CD4-positive, alpha-beta T cell (primary cell): ENCODE measurements at regions not wholly inside any gene's neighbourhood (a gene's known extent, or its start where the extent isn't known, plus 50 kb on each side); places are given as distances from the start of the nearest gene placed in this dataset.

Experiments used
- ATAC-seq: fragments of 200-7000 bp; cut with Tn5 transposase; one replicate; pipeline ENCODE4 v1.10.0; 2022; ENCODE audit warnings: mild to moderate bottlenecking; ENCODE audit not compliant: poor library complexity
- CTCF ChIA-PET: fragments of 350-600 bp; sonication (Branson Sonifier 250); formaldehyde crosslinking; loops from one replicate; lab custom pipeline; 2021; ENCODE audit warnings: antibody characterized with exemption, inconsistent platforms; lab: Charles Lee
- POLR2A ChIA-PET: fragments of 350-600 bp; sonication (Branson Sonifier 250); formaldehyde crosslinking; loops from one replicate; lab custom pipeline; 2021; ENCODE audit warnings: antibody characterized with exemption, inconsistent platforms; lab: Charles Lee
- DNase-seq, 14 experiments: peaks; one replicate each; pipeline ENCODE4 v3.0.0-alpha.2; 2013 to 2020; ENCODE audit warnings: mixed read lengths in 2 of 14
- H3K27ac ChIP-seq, 2 donors: one replicate each; pipeline versions ENCODE4 v1.5.1 to v1.7.0; 2013; ENCODE audit warnings: low read length in 2 of 2, low read depth in 1 of 2, mild to moderate bottlenecking in 1 of 2
- H3K27me3 ChIP-seq, 2 experiments: 1 replicate in 1 of 2; 2 replicates in 1 of 2; pipeline versions ENCODE4 v1.6.1 to v1.7.0; 2013; ENCODE audit warnings: low read length in 2 of 2, control low read depth in 1 of 2, mild to moderate bottlenecking in 1 of 2, moderate library complexity in 1 of 2; ENCODE audit not compliant: insufficient read depth in 2 of 2, control insufficient read depth in 1 of 2
- H3K36me3 ChIP-seq: one replicate; pipeline ENCODE4 v1.6.1; 2013; ENCODE audit warnings: low read length, control low read depth; ENCODE audit not compliant: insufficient read depth
- H3K4me1 ChIP-seq: one replicate; pipeline ENCODE4 v1.6.1; 2013; ENCODE audit warnings: low read length, control low read depth; ENCODE audit not compliant: insufficient read depth
- H3K4me3 ChIP-seq: one replicate; pipeline ENCODE4 v1.5.1; 2013; ENCODE audit warnings: mild to moderate bottlenecking, low read length, moderate library complexity
- H3K9me3 ChIP-seq, 2 experiments: 1 replicate in 1 of 2; 2 replicates in 1 of 2; pipeline versions ENCODE4 v1.6.1 to v1.7.0; 2013; ENCODE audit warnings: low read length in 2 of 2, mild to moderate bottlenecking in 2 of 2, control low read depth in 1 of 2, moderate library complexity in 1 of 2; ENCODE audit not compliant: control insufficient read depth in 1 of 2, insufficient read depth in 1 of 2
- H3K27ac Mint-ChIP-seq: one replicate; pipeline ENCODE4 v1.8.0; 2020; ENCODE audit warnings: mixed read lengths
- H3K27me3 Mint-ChIP-seq: one replicate; pipeline ENCODE4 v1.8.0; 2021; ENCODE audit warnings: mixed read lengths
- H3K36me3 Mint-ChIP-seq: one replicate; pipeline ENCODE4 v1.8.0; 2021; ENCODE audit warnings: low read depth, mixed read lengths
- H3K4me1 Mint-ChIP-seq: one replicate; pipeline ENCODE4 v1.8.0; 2021; ENCODE audit warnings: low read depth, mixed read lengths
- H3K4me3 Mint-ChIP-seq: one replicate; pipeline ENCODE4 v1.8.0; 2020; ENCODE audit warnings: mild to moderate bottlenecking, mixed read lengths
- H3K9me3 Mint-ChIP-seq: one replicate; pipeline ENCODE4 v1.8.0; 2020; ENCODE audit warnings: mixed read lengths
- intact Hi-C, 2 experiments: fragments of 100-400 bp; cut with DNase I in 1 of 2; cut with micrococcal nuclease in 1 of 2; formaldehyde crosslinking; loops; one replicate each; pipeline versions ENCODE4 v1.15.1 to v1.9.0; 2023 to 2025; cut with DNase I, micrococcal nuclease
- TF ChIP-seq, protein P1 (sequence below): fragments of 200-600 bp; IDR thresholded peaks from one replicate; pipeline ENCODE4 v1.8.0; 2022; ENCODE audit warnings: antibody characterized with exemption, mild to moderate bottlenecking

DNA sequence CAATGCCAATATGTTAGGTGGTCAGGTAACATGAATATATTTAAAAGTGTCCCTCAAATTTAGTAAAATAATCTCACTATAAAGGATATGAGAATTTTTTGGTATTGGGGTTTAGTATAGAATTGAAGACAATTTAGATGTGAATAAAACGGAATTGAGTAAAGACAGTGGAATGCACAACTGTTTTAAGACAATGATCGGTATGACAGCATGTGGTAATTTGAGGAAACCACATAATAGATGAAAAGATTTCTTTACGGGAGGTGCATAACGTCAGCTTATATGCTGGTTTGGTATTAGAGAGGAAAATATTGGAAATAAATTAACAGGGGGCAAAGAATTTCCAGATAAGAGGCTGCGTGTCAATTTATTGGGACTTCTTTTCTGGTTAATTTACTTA, 1043.2 kb downstream of the CDH18 start:
- no peaks in the 10 kb centered on the region for H3K27me3 ChIP-seq
- H3K9me3 ChIP-seq, result peaks cover 0 to 7% of the 10 kb centered on the region in 2 experiments
- Mint-ChIP-seq H3K9me3 (peaks cover 5% of the 10 kb centered on the region), H3K4me1 (no peaks in the 10 kb centered on the region), H3K36me3 (no peaks in the 10 kb centered on the region), H3K4me3 (no peak overlapping the region), H3K27me3 (no peaks in the 10 kb centered on the region), H3K27ac (no peak overlapping the region)
- no peaks in the 10 kb centered on the region for H3K4me1 ChIP-seq
- intact Hi-C loops, result no loop called here
- no peak overlapping the region for H3K4me3 ChIP-seq
- TF ChIP-seq, protein P1, sequence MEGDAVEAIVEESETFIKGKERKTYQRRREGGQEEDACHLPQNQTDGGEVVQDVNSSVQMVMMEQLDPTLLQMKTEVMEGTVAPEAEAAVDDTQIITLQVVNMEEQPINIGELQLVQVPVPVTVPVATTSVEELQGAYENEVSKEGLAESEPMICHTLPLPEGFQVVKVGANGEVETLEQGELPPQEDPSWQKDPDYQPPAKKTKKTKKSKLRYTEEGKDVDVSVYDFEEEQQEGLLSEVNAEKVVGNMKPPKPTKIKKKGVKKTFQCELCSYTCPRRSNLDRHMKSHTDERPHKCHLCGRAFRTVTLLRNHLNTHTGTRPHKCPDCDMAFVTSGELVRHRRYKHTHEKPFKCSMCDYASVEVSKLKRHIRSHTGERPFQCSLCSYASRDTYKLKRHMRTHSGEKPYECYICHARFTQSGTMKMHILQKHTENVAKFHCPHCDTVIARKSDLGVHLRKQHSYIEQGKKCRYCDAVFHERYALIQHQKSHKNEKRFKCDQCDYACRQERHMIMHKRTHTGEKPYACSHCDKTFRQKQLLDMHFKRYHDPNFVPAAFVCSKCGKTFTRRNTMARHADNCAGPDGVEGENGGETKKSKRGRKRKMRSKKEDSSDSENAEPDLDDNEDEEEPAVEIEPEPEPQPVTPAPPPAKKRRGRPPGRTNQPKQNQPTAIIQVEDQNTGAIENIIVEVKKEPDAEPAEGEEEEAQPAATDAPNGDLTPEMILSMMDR, result no peak
- CTCF ChIA-PET, result no interaction called here
- ATAC-seq (no peak), DNase-seq (no peak)
- POLR2A ChIA-PET, result no interaction called here
- no peaks in the 10 kb centered on the region for H3K36me3 ChIP-seq
- no peak overlapping the region for H3K27ac ChIP-seq

DNA sequence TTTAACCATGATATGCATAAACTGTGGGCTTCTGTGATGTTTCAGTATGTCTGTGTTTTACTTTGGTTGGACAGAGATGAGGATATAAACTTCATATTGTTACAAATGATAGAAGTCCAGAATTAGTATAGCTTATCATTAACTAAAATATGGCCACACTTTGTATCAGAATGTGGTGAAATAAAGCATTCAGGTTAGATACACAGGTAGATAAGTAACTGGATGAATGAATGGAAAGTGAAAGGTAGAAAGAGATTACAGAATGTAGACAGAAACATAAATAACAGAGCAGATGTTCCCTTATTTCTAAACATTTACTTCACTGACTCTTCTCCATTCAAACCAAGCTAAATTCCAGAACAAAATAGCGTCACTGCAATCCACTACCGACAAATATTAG, 1033.8 kb downstream of the CDH18 start:
- CTCF ChIA-PET, result no interaction called here
- H3K27me3 Mint-ChIP-seq, result no peaks in the 10 kb centered on the region
- H3K36me3 Mint-ChIP-seq, result no peaks in the 10 kb centered on the region

DNA sequence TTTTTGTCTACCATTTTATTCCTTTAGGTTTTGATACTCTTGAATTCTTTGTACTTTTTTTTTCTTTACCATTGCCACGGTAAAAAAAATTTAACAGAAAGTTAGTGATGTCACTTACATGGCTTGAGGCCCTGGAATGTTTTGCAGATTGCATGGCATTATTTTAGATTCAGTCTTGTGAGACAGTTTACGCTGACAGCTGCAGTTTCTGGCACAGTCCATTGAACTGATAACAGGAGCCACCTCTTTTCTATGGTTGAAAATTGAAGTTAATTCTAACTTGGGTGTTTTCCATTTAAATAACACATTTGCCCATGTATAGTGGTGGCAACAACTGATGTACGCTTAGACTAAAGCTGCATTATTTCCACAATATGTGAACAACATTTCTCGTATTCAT, 1028.5 kb downstream of the CDH18 start:
- Histone ChIP-seq H3K36me3 (no peaks in the 10 kb centered on the region), H3K4me3 (no peak overlapping the region), H3K27me3 (no peaks in the 10 kb centered on the region), H3K9me3 (no peaks in the 10 kb centered on the region), H3K27ac (no peak overlapping the region), H3K4me1 (no peaks in the 10 kb centered on the region)
- H3K36me3 Mint-ChIP-seq, result no peaks in the 10 kb centered on the region
- no peak overlapping the region for H3K4me3 Mint-ChIP-seq
- no peak overlapping the region for H3K27ac Mint-ChIP-seq
- DNase-seq, result no peak
- ChIA-PET POLR2A (no interaction called here), CTCF (no interaction called here)
- no peak for ATAC-seq
- no peaks in the 10 kb centered on the region for H3K4me1 Mint-ChIP-seq
- intact Hi-C loops, result no loop called here
- no peaks in the 10 kb centered on the region for H3K27me3 Mint-ChIP-seq
- H3K9me3 Mint-ChIP-seq, result peaks cover 2% of the 10 kb centered on the region
- TF ChIP-seq, protein P1, result no peak

More for the DNA sequence above, 1033.8 kb downstream of the CDH18 start:
- ATAC-seq (no peak), DNase-seq (no peak)
- Mint-ChIP-seq H3K4me3 (no peak overlapping the region), H3K9me3 (peaks cover 8% of the 10 kb centered on the region), H3K4me1 (no peaks in the 10 kb centered on the region), H3K27ac (no peak overlapping the region)
- no peaks in the 10 kb centered on the region for H3K4me1 ChIP-seq
- POLR2A ChIA-PET, result no interaction called here
- H3K27me3 ChIP-seq, result no peaks in the 10 kb centered on the region
- H3K9me3 ChIP-seq, result no peaks in the 10 kb centered on the region
- no peaks in the 10 kb centered on the region for H3K36me3 ChIP-seq
- H3K4me3 ChIP-seq, result no peak overlapping the region
- H3K27ac ChIP-seq, result no peak overlapping the region
- intact Hi-C loops, result no loop called here
- TF ChIP-seq, protein P1, result no peak
